ENCODE measurements at regions not wholly inside any gene's neighbourhood (a gene's known extent, or its start where the extent isn't known, plus 50 kb on each side); places are given as distances from the start of the nearest gene placed in this dataset.

GRCh38 chr12:94849411-94849976 is 154.0 kb downstream of the NDUFA12 start:
- Histone ChIP-seq H3K9me3 (ENCODE audit: severe bottlenecking) (no peaks in the 10 kb centered on the region), H3K27ac (ENCODE audit: poor library complexity, severe bottlenecking) (no peak overlapping the region), H3K4me3 (ENCODE audit: severe bottlenecking) (no peak overlapping the region), H3K27me3 (ENCODE audit: insufficient read depth, poor library complexity, severe bottlenecking) (no peaks in the 10 kb centered on the region), H3K4me1 (ENCODE audit: insufficient read depth, poor library complexity, severe bottlenecking) (no peaks in the 10 kb centered on the region), H3K36me3 (ENCODE audit: low read depth) (no peaks in the 10 kb centered on the region)
- no peak for TF ChIP-seq CTCF (IDR thresholded peaks at IDR 0.05; ENCODE audit: poor library complexity, severe bottlenecking)
- DNase-seq (ENCODE audit: low spot score), result no peak
- ATAC-seq (ENCODE audit: low read depth), result no peak

DNA sequence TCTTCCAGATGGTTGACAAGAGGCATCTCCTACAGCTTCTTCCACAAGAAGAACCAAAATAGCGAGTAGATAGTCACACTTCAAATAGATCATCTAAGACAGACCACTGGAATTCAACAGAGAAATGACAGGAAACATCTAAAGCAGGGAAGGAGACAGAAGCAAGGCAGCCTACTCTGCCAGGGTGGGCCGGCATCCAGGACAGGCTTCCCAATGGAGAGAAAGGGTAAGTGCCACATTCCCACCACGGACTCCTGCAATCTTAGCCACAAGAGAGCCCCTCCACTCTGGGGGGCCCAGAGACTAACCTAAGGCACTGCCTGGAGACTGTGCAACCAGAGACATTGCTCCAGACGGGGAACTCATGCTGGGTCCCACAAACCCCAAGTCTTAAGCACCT is 154.5 kb downstream of the NDUFA12 start:
- ATAC-seq (ENCODE audit: low read depth) (no peak), DNase-seq (ENCODE audit: low spot score) (no peak)
- Histone ChIP-seq H3K4me1 (ENCODE audit: insufficient read depth, poor library complexity, severe bottlenecking) (no peaks in the 10 kb centered on the region), H3K9me3 (ENCODE audit: severe bottlenecking) (no peaks in the 10 kb centered on the region), H3K36me3 (ENCODE audit: low read depth) (no peaks in the 10 kb centered on the region), H3K27me3 (ENCODE audit: insufficient read depth, poor library complexity, severe bottlenecking) (no peaks in the 10 kb centered on the region), H3K27ac (ENCODE audit: poor library complexity, severe bottlenecking) (no peak overlapping the region), H3K4me3 (ENCODE audit: severe bottlenecking) (no peak overlapping the region)
- TF ChIP-seq CTCF (IDR thresholded peaks at IDR 0.05; ENCODE audit: poor library complexity, severe bottlenecking), result no peak

- Histone ChIP-seq H3K4me3 (ENCODE audit: severe bottlenecking) (no peak overlapping the region), H3K4me1 (ENCODE audit: insufficient read depth, poor library complexity, severe bottlenecking) (no peaks in the 10 kb centered on the region), H3K27ac (ENCODE audit: poor library complexity, severe bottlenecking) (no peak overlapping the region), H3K36me3 (ENCODE audit: low read depth) (no peaks in the 10 kb centered on the region), H3K9me3 (ENCODE audit: severe bottlenecking) (no peaks in the 10 kb centered on the region), H3K27me3 (ENCODE audit: insufficient read depth, poor library complexity, severe bottlenecking) (no peaks in the 10 kb centered on the region)
- DNase-seq (ENCODE audit: low spot score) (no peak), ATAC-seq (ENCODE audit: low read depth) (no peak)
- TF ChIP-seq CTCF (IDR thresholded peaks at IDR 0.05; ENCODE audit: poor library complexity, severe bottlenecking), result no peak
Observed at GRCh38 chr12:94845110-94845509, 158.4 kb downstream of the NDUFA12 start.

DNA sequence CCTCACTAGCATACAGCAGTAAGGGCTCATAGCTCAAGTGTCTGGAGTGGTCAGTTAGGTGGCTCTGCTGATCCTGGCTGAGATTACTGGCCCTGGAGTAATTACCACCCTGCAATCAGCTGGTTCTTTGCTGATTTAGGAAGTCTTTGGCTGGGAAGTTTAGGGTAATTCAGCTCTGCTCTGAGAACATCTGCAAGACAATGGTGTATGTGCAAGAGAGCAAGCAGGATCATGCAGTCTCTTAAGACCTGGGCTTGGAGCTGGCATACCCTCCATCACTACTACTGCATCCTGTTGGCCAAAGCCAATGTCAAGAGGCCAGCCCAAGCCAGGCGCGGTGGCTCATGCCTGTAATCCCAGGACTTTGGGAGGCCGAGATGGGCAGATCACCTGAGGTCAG is 159.0 kb downstream of the NDUFA12 start:
- Histone ChIP-seq H3K9me3 (ENCODE audit: severe bottlenecking) (no peaks in the 10 kb centered on the region), H3K27me3 (ENCODE audit: insufficient read depth, poor library complexity, severe bottlenecking) (no peaks in the 10 kb centered on the region), H3K36me3 (ENCODE audit: low read depth) (no peaks in the 10 kb centered on the region), H3K27ac (ENCODE audit: poor library complexity, severe bottlenecking) (no peak overlapping the region), H3K4me3 (ENCODE audit: severe bottlenecking) (no peak overlapping the region), H3K4me1 (ENCODE audit: insufficient read depth, poor library complexity, severe bottlenecking) (no peaks in the 10 kb centered on the region)
- DNase-seq (ENCODE audit: low spot score), result no peak
- no peak for ATAC-seq (ENCODE audit: low read depth)
- no peak for TF ChIP-seq CTCF (IDR thresholded peaks at IDR 0.05; ENCODE audit: poor library complexity, severe bottlenecking)

- H3K36me3 ChIP-seq (ENCODE audit: low read depth), result no peaks in the 10 kb centered on the region
- ATAC-seq (ENCODE audit: low read depth) (no peak), DNase-seq (ENCODE audit: low spot score) (no peak)
- H3K27me3 ChIP-seq (ENCODE audit: insufficient read depth, poor library complexity, severe bottlenecking), result no peaks in the 10 kb centered on the region
- no peak for TF ChIP-seq CTCF (IDR thresholded peaks at IDR 0.05; ENCODE audit: poor library complexity, severe bottlenecking)
- H3K27ac ChIP-seq (ENCODE audit: poor library complexity, severe bottlenecking), result no peak overlapping the region
- H3K4me3 ChIP-seq (ENCODE audit: severe bottlenecking), result no peak overlapping the region
- H3K4me1 ChIP-seq (ENCODE audit: insufficient read depth, poor library complexity, severe bottlenecking), result no peaks in the 10 kb centered on the region
- H3K9me3 ChIP-seq (ENCODE audit: severe bottlenecking), result no peaks in the 10 kb centered on the region
Observed at GRCh38 chr12:94841904-94842610, 161.4 kb downstream of the NDUFA12 start.

Data from RWPE2 (cell line).